Neural progenitor cell (in vitro differentiated cells): ENCODE measurements at regions not wholly inside any gene's neighbourhood (a gene's known extent, or its start where the extent isn't known, plus 50 kb on each side); places are given as distances from the start of the nearest gene placed in this dataset.

ENCODE experiments used
- CTCF ChIP-seq: fragments of 200-600 bp; sonication (generic); IDR thresholded peaks from 2 replicates; pipeline ENCODE4 v1.5.1; 2017; ENCODE audit warnings: antibody characterized with exemption, mild to moderate bottlenecking
- EZH2 ChIP-seq: fragments of 200-600 bp; sonication (generic); IDR thresholded peaks from 2 replicates; pipeline ENCODE4 v1.6.1; 2017; ENCODE audit warnings: antibody characterized with exemption, mild to moderate bottlenecking, moderate library complexity
- EZH2phosphoT487 ChIP-seq: fragments of 200-600 bp; sonication (generic); IDR thresholded peaks from 2 replicates; pipeline ENCODE4 v1.6.1; 2017; ENCODE audit warnings: antibody characterized with exemption

DNA sequence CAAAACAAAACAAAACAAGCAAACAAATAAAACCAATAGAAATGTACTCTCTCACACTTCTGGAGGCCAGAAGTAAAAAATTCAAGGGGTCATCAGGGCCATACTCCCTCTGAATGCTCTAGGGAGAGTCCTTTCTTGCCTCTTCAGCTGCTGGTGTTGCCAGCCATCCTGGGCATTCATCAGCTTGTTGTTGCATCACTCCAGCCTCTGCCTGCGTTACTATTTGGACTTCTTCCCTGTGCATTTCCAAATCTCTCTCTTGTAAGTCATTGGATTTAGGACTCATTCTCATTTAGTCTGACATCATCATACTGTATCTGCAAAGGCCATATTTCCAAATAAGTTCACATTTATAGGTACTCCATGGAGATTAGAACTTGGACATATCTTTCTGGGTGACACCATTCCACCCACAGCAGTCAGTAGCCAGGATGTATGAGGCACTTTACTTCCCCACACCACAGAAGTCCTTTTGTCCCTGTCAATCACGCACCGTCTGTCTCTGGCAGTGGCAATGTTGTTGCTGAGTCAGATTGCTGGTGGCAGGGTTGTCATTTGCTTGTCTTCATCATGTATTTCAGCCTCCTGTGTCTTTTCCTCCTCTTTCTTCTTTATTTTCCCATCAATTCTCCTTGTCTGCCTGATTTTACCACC, 151.0 kb upstream of the KCNJ6 start:
- TF ChIP-seq EZH2 = no peak
- no peak for TF ChIP-seq CTCF
- no peak for TF ChIP-seq EZH2phosphoT487
